Large intestine (tissue), 3 donors: ENCODE measurements at regions not wholly inside any gene's neighbourhood (a gene's known extent, or its start where the extent isn't known, plus 50 kb on each side); places are given as distances from the start of the nearest gene placed in this dataset.
"Not testable (repeated sequence)": the region's sequence is repeated elsewhere in the genome, so short reads cannot be mapped to it uniquely, and the experiment has no call there.

Experiments
- DNase-seq, 2 donors: peaks; one replicate each; pipeline versions ENCODE4 v3.0.0 to v3.0.0-alpha.2; 2013
- H3K27ac ChIP-seq: one replicate; pipeline ENCODE4 v1.5.1; 2013; ENCODE audit warnings: low read length
- H3K27me3 ChIP-seq: 2 replicates; pipeline ENCODE4 v1.6.1; 2013; ENCODE audit warnings: low read length; ENCODE audit not compliant: control insufficient read depth, insufficient read depth
- H3K36me3 ChIP-seq: 2 replicates; pipeline ENCODE4 v1.6.1; 2013; ENCODE audit warnings: low read length; ENCODE audit not compliant: control insufficient read depth, insufficient read depth
- H3K4me1 ChIP-seq: one replicate; pipeline ENCODE4 v1.6.1; 2013; ENCODE audit warnings: low read length; ENCODE audit not compliant: control insufficient read depth, insufficient read depth
- H3K4me3 ChIP-seq: one replicate; pipeline ENCODE4 v1.5.1; 2013; ENCODE audit warnings: low read length
- H3K9me3 ChIP-seq: one replicate; pipeline ENCODE4 v1.6.1; 2013; ENCODE audit warnings: mild to moderate bottlenecking, low read depth, low read length, moderate library complexity; ENCODE audit not compliant: control insufficient read depth
- WGBS: methylation state at CpG from one replicate; pipeline ENCODE4 v1.1.5; 2013; ENCODE audit warnings: low lambda C conversion rate; ENCODE audit not compliant: insufficient coverage; 5-methylcytosine and 5-hydroxymethylcytosine counted together

DNA sequence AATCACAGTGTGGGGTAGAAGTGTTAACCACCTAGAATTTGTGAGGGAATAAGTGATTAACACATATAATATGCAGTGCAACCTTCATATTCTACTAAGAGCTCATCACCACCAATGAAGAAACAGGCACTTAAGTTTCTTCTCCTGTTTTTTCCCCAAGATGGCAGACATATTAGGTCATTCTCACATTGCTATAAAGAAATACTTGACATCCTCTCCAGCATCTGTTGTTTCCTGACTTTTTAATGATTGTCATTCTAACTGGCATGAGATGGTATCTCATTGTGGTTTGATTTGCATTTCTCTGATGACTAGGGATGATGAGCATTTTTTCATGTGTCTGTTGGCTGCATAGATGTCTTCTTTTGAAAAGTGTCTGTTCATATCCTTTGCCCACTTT, 301.5 kb upstream of the CLEC14A start:
- H3K4me1 ChIP-seq, DNase-seq, H3K27me3 ChIP-seq, H3K36me3 ChIP-seq, H3K9me3 ChIP-seq, H3K4me3 ChIP-seq, H3K27ac ChIP-seq: not testable (repeated sequence)

GRCh38 chr14:38556252-38556651, 300.4 kb upstream of the CLEC14A start:
- DNase-seq, result no peak
- H3K4me3 ChIP-seq, result no peak overlapping the region
- H3K27ac ChIP-seq, result no peak overlapping the region
- no peaks in the 10 kb centered on the region for H3K4me1 ChIP-seq
- H3K36me3 ChIP-seq, result no peaks in the 10 kb centered on the region
- WGBS, result no CpG with 5 or more reads among the region's 1 CpG
- H3K27me3 ChIP-seq, result no peaks in the 10 kb centered on the region
- no peaks in the 10 kb centered on the region for H3K9me3 ChIP-seq

- Histone ChIP-seq H3K36me3 (no peaks in the 10 kb centered on the region), H3K4me3 (no peak overlapping the region), H3K27ac (no peak overlapping the region), H3K27me3 (no peaks in the 10 kb centered on the region), H3K9me3 (no peaks in the 10 kb centered on the region), H3K4me1 (no peaks in the 10 kb centered on the region)
- WGBS, result no CpG with 5 or more reads among the region's 4 CpGs
- DNase-seq, result no peak
Measured at GRCh38 chr14:38554026-38554425, 298.1 kb upstream of the CLEC14A start.

- no peak for DNase-seq
- no peaks in the 10 kb centered on the region for H3K36me3 ChIP-seq
- H3K27ac ChIP-seq, result no peak overlapping the region
- no peaks in the 10 kb centered on the region for H3K4me1 ChIP-seq
- H3K27me3 ChIP-seq, result no peaks in the 10 kb centered on the region
- H3K4me3 ChIP-seq, result no peak overlapping the region
- no peaks in the 10 kb centered on the region for H3K9me3 ChIP-seq
Measured at GRCh38 chr14:38553586-38553985, 297.7 kb upstream of the CLEC14A start.

- no peak for DNase-seq
- Histone ChIP-seq H3K27me3 (no peaks in the 10 kb centered on the region), H3K36me3 (no peaks in the 10 kb centered on the region), H3K4me1 (no peaks in the 10 kb centered on the region), H3K27ac (no peak overlapping the region), H3K4me3 (no peak overlapping the region), H3K9me3 (no peaks in the 10 kb centered on the region)
- 80% methylated on average over 1 of the region's 4 CpGs for WGBS
Measured at GRCh38 chr14:38549564-38549963, 293.7 kb upstream of the CLEC14A start.

GRCh38 chr14:38547961-38548490, 292.1 kb upstream of the CLEC14A start:
- DNase-seq, result no peak
- Histone ChIP-seq H3K4me1 (no peaks in the 10 kb centered on the region), H3K9me3 (no peaks in the 10 kb centered on the region), H3K36me3 (no peaks in the 10 kb centered on the region), H3K27ac (no peak overlapping the region), H3K4me3 (no peak overlapping the region), H3K27me3 (no peaks in the 10 kb centered on the region)
- WGBS, result no CpG with 5 or more reads among the region's 2 CpGs

DNA sequence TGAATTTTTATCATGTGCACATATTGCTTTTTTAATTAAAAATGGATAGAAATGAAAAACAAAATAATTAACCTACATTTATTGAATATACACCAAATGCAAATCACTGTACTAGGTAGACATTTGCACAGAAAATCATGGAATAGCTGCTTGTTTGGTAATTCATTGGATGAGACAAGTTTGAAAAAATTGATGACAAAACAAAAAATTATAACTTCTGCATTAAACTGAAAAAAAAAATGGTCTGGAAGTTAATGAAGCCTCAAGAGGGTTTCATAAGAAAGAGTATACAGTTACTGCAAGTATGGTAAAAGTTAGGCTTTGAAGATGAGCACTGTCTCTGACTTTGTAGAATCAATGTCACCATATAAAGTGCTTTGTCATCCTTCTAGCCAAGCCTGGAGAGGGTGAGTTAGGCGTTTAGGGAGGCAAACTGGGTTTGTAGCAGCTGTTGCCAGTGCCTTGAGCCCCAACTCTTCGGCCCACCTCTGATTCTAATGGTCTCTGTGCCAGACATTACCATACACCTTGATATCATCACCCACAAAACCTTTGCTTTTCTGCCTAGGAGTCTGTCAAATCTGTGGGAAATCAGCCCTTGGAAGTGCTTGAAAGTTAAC, 291.1 kb upstream of the CLEC14A start:
- Histone ChIP-seq H3K4me3 (no peak overlapping the region), H3K9me3 (no peaks in the 10 kb centered on the region), H3K4me1 (no peaks in the 10 kb centered on the region), H3K36me3 (no peaks in the 10 kb centered on the region), H3K27ac (no peak overlapping the region), H3K27me3 (no peaks in the 10 kb centered on the region)
- WGBS, result no CpG with 5 or more reads among the region's 2 CpGs
- no peak for DNase-seq

GRCh38 chr14:38544776-38545175, 288.9 kb upstream of the CLEC14A start:
- DNase-seq, result peak in 1 of 2 donors; percentile 8
- H3K36me3 ChIP-seq, result no peaks in the 10 kb centered on the region
- no peak overlapping the region for H3K4me3 ChIP-seq
- H3K27me3 ChIP-seq, result no peaks in the 10 kb centered on the region
- no peak overlapping the region for H3K27ac ChIP-seq
- no peaks in the 10 kb centered on the region for H3K4me1 ChIP-seq
- WGBS, result 80% methylated on average over 1 of the region's 2 CpGs
- H3K9me3 ChIP-seq, result no peaks in the 10 kb centered on the region

DNA sequence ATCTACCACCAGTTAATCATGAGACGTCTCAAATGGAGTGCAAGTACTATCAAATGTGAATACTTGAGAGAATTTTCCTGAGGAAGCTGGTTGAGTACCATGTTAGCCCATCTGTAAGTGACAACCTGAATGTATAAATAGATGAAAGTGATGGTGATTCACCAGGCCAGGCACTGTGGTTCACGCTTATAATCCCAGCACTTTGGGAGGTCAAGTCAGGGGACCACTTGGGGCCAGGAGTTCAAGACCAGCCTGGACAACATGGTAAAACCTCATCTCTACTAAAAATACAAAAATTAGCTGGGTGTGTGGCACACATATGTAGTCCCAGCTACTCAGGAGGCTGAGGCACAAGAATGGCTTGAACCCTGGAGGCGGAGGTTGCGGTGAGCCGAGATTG, 288.0 kb upstream of the CLEC14A start:
- H3K27ac ChIP-seq, H3K4me3 ChIP-seq, H3K4me1 ChIP-seq, H3K27me3 ChIP-seq, DNase-seq, H3K9me3 ChIP-seq, H3K36me3 ChIP-seq: not testable (repeated sequence)
- 50% methylated on average over 1 of the region's 5 CpGs for WGBS

GRCh38 chr14:38538053-38538452, 282.2 kb upstream of the CLEC14A start:
- H3K4me3 ChIP-seq, DNase-seq, H3K27me3 ChIP-seq, H3K4me1 ChIP-seq, H3K36me3 ChIP-seq, H3K9me3 ChIP-seq, H3K27ac ChIP-seq: not testable (repeated sequence)
- no CpG with 5 or more reads among the region's 5 CpGs for WGBS

DNA sequence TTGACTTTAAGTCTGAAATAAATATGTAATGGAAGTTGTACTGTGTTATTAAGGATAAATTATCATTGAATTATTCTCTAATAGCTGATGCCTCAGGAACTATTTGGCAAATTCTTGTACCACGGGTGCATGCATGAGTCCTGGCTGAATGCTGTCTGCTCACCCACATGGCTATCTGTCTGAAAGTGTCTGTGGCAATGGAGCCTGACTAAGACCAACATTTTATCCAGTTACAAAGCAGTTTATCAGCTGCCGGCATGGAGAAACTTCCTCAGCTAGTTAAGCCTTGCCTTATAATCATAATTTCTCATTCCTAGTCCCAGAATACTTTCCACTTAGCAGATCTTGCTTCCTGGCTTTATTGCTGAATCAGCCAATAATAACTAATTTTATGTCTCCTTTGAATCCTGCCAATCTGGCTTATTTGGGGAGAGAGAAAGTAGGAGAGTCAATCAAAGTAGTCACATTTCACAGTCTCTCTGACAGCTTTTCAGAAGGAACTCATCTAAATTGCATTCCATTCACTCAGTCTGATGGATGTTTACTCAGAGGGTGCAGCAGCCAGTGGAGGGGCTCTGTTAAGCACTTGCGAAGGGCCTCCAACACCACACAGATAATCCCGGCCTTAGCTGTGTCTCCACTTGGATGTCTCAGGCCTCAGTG, 280.6 kb upstream of the CLEC14A start:
- no peak for DNase-seq
- H3K9me3 ChIP-seq, result no peaks in the 10 kb centered on the region
- no peak overlapping the region for H3K27ac ChIP-seq
- H3K4me3 ChIP-seq, result no peak overlapping the region
- no CpG with 5 or more reads among the region's 4 CpGs for WGBS
- H3K4me1 ChIP-seq, result no peaks in the 10 kb centered on the region
- H3K27me3 ChIP-seq, result no peaks in the 10 kb centered on the region
- H3K36me3 ChIP-seq, result no peaks in the 10 kb centered on the region
